ENCODE measurements at regions not wholly inside any gene's neighbourhood (a gene's known extent, or its start where the extent isn't known, plus 50 kb on each side); places are given as distances from the start of the nearest gene placed in this dataset.

- TF ChIP-seq CTCF (IDR thresholded peaks at IDR 0.05) = no peak
- TF ChIP-seq POLR2A (IDR thresholded peaks at IDR 0.05) = no peak
These were observed 276.1 kb upstream of the PKDCC start for GRCh38 chr2:41771710-41772109.

All from uterus (tissue), 2 donors.